Left lung (tissue), 4 donors: ENCODE measurements at regions not wholly inside any gene's neighbourhood (a gene's known extent, or its start where the extent isn't known, plus 50 kb on each side); places are given as distances from the start of the nearest gene placed in this dataset.

Experiments used
- ATAC-seq: fragments of 200-7000 bp; cut with Tn5 transposase; one replicate; pipeline ENCODE4 v1.9.1; 2020; ENCODE audit warnings: moderate library complexity
- DNase-seq, 4 donors: peaks; one replicate each; pipeline ENCODE4 v3.0.0-alpha.2; 2013 to 2020
- H3K27ac ChIP-seq, 2 donors: fragments of 200-600 bp; sonication (generic) in 1 of 2; one replicate each; pipeline versions ENCODE4 v1.5.0 to v1.8.0; 2020 to 2021
- H3K27me3 ChIP-seq, 2 donors: fragments of 200-600 bp; sonication (generic) in 1 of 2; one replicate each; pipeline versions ENCODE4 v1.5.0 to v1.8.0; 2020 to 2021
- H3K36me3 ChIP-seq, 2 donors: fragments of 200-600 bp; sonication (generic) in 1 of 2; one replicate each; pipeline versions ENCODE4 v1.5.0 to v1.8.0; 2020 to 2021
- H3K4me1 ChIP-seq, 2 donors: fragments of 200-600 bp; one replicate each; pipeline ENCODE4 v1.8.0; 2021
- H3K4me3 ChIP-seq, 2 donors: fragments of 200-600 bp; sonication (generic) in 1 of 2; one replicate each; pipeline versions ENCODE4 v1.5.0 to v1.8.0; 2020 to 2021; ENCODE audit warnings: mild to moderate bottlenecking in 1 of 2
- H3K9me3 ChIP-seq, 2 donors: fragments of 200-600 bp; sonication (generic) in 1 of 2; one replicate each; pipeline versions ENCODE4 v1.5.0 to v1.8.0; 2020 to 2021
- intact Hi-C, 2 donors: fragments of 100-400 bp; cut with DNase I; formaldehyde crosslinking; loops; one replicate each; pipeline versions ENCODE4 v1.11.2 to v1.14.2; 2022
- TF ChIP-seq, protein P1 (sequence below), 2 donors: fragments of 200-600 bp; sonication (generic) in 1 of 2; IDR thresholded peaks; one replicate each; pipeline versions ENCODE4 v1.5.0 to v1.8.0; 2021; ENCODE audit warnings: antibody characterized with exemption in 2 of 2
- donor health status: DM: no; HTN: yes; CAD: no.
- donor health status: DM: no; HTN: no; CAD: no.

DNA sequence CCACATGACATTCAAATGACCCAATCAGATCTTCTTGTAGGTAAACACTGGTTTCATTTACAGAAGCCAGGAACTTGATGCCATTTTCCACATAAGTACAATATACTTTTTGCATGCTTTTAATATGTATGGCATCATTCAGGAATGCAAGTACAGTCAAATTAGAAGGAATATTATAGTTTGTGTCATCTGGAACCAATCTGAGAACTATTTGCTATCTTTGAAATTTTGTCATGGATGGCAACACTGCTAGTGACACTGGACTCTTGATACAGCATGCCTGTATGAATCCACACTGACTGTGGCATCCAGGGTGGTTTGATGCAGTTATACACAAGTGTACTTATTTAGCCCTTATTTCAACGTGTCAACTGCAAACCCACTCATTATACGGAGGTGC lies 141.6 kb downstream of the EBLN2 start:
- Histone ChIP-seq H3K27ac (no peak overlapping the region), H3K36me3 (no peaks in the 10 kb centered on the region), H3K27me3 (no peaks in the 10 kb centered on the region), H3K9me3 (no peaks in the 10 kb centered on the region), H3K4me3 (no peak overlapping the region), H3K4me1 (no peaks in the 10 kb centered on the region)
- no peak for DNase-seq
- intact Hi-C loops, result no loop called here
- ATAC-seq, result no peak
- TF ChIP-seq, protein P1, sequence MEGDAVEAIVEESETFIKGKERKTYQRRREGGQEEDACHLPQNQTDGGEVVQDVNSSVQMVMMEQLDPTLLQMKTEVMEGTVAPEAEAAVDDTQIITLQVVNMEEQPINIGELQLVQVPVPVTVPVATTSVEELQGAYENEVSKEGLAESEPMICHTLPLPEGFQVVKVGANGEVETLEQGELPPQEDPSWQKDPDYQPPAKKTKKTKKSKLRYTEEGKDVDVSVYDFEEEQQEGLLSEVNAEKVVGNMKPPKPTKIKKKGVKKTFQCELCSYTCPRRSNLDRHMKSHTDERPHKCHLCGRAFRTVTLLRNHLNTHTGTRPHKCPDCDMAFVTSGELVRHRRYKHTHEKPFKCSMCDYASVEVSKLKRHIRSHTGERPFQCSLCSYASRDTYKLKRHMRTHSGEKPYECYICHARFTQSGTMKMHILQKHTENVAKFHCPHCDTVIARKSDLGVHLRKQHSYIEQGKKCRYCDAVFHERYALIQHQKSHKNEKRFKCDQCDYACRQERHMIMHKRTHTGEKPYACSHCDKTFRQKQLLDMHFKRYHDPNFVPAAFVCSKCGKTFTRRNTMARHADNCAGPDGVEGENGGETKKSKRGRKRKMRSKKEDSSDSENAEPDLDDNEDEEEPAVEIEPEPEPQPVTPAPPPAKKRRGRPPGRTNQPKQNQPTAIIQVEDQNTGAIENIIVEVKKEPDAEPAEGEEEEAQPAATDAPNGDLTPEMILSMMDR (IDR thresholded peaks at IDR 0.05), result no peak

DNA sequence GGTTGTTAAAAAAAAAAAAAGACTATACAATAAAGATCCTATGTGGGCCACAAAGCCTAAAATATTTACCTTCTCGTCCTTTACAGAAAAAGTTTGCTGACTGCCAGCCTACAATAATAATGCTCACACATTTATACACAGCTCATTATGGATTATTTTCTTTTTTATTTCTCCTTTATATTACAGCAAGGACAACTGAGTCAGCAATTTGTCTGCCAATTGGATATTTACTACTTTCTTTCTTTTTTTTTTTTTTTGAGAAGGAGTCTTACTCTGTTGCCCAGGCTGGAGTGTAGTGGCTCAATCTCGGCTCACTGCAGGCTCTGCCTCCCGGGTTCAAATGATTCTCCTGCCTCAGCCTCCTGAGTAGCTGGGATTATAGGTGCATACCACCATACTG lies 142.2 kb downstream of the EBLN2 start:
- ATAC-seq (no peak), DNase-seq (no peak)
- intact Hi-C loops, result no loop called here
- Histone ChIP-seq H3K4me3 (no peak overlapping the region), H3K9me3 (no peaks in the 10 kb centered on the region), H3K27ac (no peak overlapping the region), H3K36me3 (no peaks in the 10 kb centered on the region), H3K27me3 (no peaks in the 10 kb centered on the region), H3K4me1 (no peaks in the 10 kb centered on the region)
- TF ChIP-seq, protein P1 (IDR thresholded peaks at IDR 0.05), result no peak

DNA sequence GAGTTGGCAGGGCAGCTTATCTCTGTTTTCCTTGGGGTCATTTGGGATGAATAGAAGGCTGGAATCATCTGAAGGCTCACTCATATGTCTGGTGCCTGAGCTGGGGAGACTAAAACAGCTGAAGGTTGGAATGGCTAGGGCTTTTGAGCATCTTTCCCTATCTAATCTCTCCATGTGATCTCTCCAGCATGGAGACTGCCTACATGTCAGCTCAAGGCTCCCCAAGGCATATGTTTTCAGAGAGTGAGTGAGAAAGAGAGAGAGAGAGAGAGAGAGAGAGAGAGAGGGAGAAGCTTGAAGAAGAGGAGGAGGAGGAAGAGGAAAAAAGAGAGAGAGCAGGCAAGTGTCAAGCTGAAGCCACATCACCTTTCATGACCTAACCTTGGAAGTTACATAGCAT lies 143.4 kb downstream of the EBLN2 start:
- intact Hi-C loops, result no loop called here
- Histone ChIP-seq H3K36me3 (no peaks in the 10 kb centered on the region), H3K27me3 (no peaks in the 10 kb centered on the region), H3K4me3 (no peak overlapping the region), H3K4me1 (no peaks in the 10 kb centered on the region), H3K27ac (no peak overlapping the region), H3K9me3 (no peaks in the 10 kb centered on the region)
- TF ChIP-seq, protein P1 (IDR thresholded peaks at IDR 0.05), result no peak
- DNase-seq, result no peak
- no peak for ATAC-seq

DNA sequence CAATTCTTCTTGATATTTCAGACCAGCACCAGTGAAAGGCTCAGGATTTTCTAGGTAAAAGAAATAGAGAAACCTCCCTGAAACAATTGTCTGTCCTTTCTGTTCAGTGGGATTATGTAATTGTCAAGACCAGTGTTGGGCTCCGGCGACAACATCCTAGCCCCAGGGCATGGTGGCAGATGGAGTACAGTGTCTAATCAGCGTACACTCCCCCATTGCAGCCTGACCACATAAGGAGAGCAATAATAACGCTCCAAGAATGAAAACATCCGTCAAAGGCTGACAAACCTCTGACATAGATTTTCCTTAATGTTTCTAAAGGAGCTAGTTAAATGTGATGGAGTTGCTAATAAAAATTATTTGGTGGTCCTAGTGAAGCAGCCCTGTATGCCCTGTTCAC lies 144.6 kb downstream of the EBLN2 start:
- TF ChIP-seq, protein P1 (IDR thresholded peaks at IDR 0.05), result no peak
- Histone ChIP-seq H3K4me3 (no peak overlapping the region), H3K27ac (no peak overlapping the region), H3K27me3 (no peaks in the 10 kb centered on the region), H3K4me1 (no peaks in the 10 kb centered on the region), H3K36me3 (no peaks in the 10 kb centered on the region), H3K9me3 (no peaks in the 10 kb centered on the region)
- intact Hi-C loops, result no loop called here
- no peak for ATAC-seq
- DNase-seq, result no peak

DNA sequence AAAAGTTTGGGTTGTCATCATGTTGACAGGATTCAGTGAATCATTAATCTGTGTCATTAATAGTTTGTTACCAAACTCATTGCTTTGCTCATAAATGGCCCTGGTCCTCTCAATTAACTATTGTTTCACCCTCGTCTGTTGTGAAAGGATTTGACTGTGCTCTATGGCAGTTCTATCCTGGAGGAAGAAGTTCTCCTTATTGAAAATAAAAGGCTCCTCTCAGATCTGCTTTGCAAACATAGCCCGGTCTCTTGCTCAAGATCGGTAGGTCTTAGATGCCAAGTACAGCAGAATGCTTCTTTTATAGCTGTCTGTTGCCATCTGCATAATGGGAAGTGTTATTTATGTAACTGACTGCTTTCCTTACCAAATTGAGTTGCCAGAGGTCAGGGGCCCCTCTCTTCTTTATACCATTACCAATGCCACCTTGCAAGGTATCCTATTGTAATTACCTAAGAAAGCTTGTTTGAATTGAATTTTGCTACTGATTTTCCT lies 146.5 kb downstream of the EBLN2 start:
- Histone ChIP-seq H3K27ac (no peak overlapping the region), H3K36me3 (no peaks in the 10 kb centered on the region), H3K27me3 (no peaks in the 10 kb centered on the region), H3K9me3 (no peaks in the 10 kb centered on the region), H3K4me3 (no peak overlapping the region), H3K4me1 (no peaks in the 10 kb centered on the region)
- intact Hi-C loops, result no loop called here
- TF ChIP-seq, protein P1 (IDR thresholded peaks at IDR 0.05), result no peak
- ATAC-seq (no peak), DNase-seq (no peak)
